Spleen (tissue), 11 donors: ENCODE measurements at regions not wholly inside any gene's neighbourhood (a gene's known extent, or its start where the extent isn't known, plus 50 kb on each side); places are given as distances from the start of the nearest gene placed in this dataset.

ENCODE experiments used
- DNase-seq: peaks from one replicate; pipeline ENCODE4 v3.0.0-alpha.2; 2020
- H3K27ac ChIP-seq, 8 donors: fragments of 200-600 bp; sonication (generic) in 7 of 8; 1 replicate in 4 of 8; 2 replicates in 4 of 8; pipeline versions ENCODE4 v1.5.0 to v1.8.0; 2016 to 2021; ENCODE audit warnings: inconsistent platforms in 4 of 8, mild to moderate bottlenecking in 4 of 8, moderate library complexity in 1 of 8
- H3K27me3 ChIP-seq, 7 donors: fragments of 200-600 bp; sonication (generic) in 6 of 7; replicated peaks in 1 of 7; 1 replicate in 4 of 7; 2 replicates in 3 of 7; pipeline versions ENCODE4 v1.5.0 to v1.8.0; 2016 to 2021; ENCODE audit warnings: inconsistent platforms in 3 of 7, mild to moderate bottlenecking in 1 of 7
- H3K36me3 ChIP-seq, 6 donors: fragments of 200-600 bp; sonication (generic) in 5 of 6; 1 replicate in 4 of 6; 2 replicates in 2 of 6; pipeline versions ENCODE4 v1.5.0 to v1.8.0; 2016 to 2021; ENCODE audit warnings: inconsistent platforms in 2 of 6
- H3K4me1 ChIP-seq, 6 donors: fragments of 200-600 bp; sonication (generic) in 5 of 6; 1 replicate in 3 of 6; 2 replicates in 3 of 6; pipeline versions ENCODE4 v1.5.0 to v1.8.0; 2016 to 2021; ENCODE audit warnings: inconsistent platforms in 3 of 6
- H3K4me3 ChIP-seq, 8 donors: fragments of 200-600 bp; sonication (generic) in 7 of 8; 1 replicate in 4 of 8; 2 replicates in 4 of 8; pipeline versions ENCODE4 v1.5.0 to v1.8.0; 2016 to 2021; ENCODE audit warnings: inconsistent platforms in 4 of 8, mild to moderate bottlenecking in 4 of 8, moderate library complexity in 2 of 8
- H3K9me3 ChIP-seq, 8 donors: fragments of 200-600 bp; sonication (generic) in 7 of 8; 1 replicate in 4 of 8; 2 replicates in 4 of 8; pipeline versions ENCODE4 v1.5.0 to v1.8.0; 2016 to 2021; ENCODE audit warnings: inconsistent platforms in 4 of 8
- CTCF ChIP-seq, 11 experiments: fragments of 200-600 bp in 7 of 11; fragments of 450-650 bp in 4 of 11; sonication (generic) in 4 of 11; IDR thresholded peaks in 8 of 11; conservative IDR thresholded peaks in 3 of 11; 1 replicate in 7 of 11; 2 replicates in 4 of 11; pipeline versions ENCODE4 v1.4.0 to v1.8.0; 2016 to 2021; ENCODE audit warnings: antibody characterized with exemption in 11 of 11, inconsistent platforms in 4 of 11, mild to moderate bottlenecking in 1 of 11
- POLR2A ChIP-seq, 3 donors: fragments of 450-650 bp; IDR thresholded peaks; one replicate each; pipeline ENCODE4 v1.5.1; 2017; ENCODE audit warnings: antibody characterized with exemption in 3 of 3, mild to moderate bottlenecking in 1 of 3
- POLR2AphosphoS5 ChIP-seq, 3 donors: sonication (generic); formaldehyde crosslinking; IDR thresholded peaks; one replicate each; pipeline ENCODE4 v1.5.1; 2017; ENCODE audit warnings: antibody characterized with exemption in 3 of 3
- WGBS, 5 donors: extraction: QIAGEN DNeasy Blood & Tissue Kit in 3 of 5; methylation state at CpG; one replicate each; pipeline versions ENCODE4 v1.1.5 to v1.1.7; 2013 to 2018; 5-methylcytosine and 5-hydroxymethylcytosine counted together
- intact Hi-C: fragments of 100-400 bp; cut with DNase I; formaldehyde crosslinking; loops from one replicate; pipeline ENCODE4 v1.15.0; 2023; ENCODE audit warnings: low total_unique reads
- donor health status: healthy with polysubstance abuse.
- donor health status: DM: no; HTN: no; CAD: no; lungs with moderate emphysema.
- donor health status: DM: no; HTN: no; CAD: no.
- donor health status: Bipolar disorder and iron deficiency.
- donor health status: healthy.
- donor health status: DM: no; HTN: no; CAD: no.
- donor health status: DM: yes; HTN: yes; CAD: no.

GRCh38 chr2:64731746-64732145 lies 78.0 kb upstream of the SERTAD2 start:
- Histone ChIP-seq H3K36me3 (no peaks in the 10 kb centered on the region), H3K9me3 (no peaks in the 10 kb centered on the region), H3K4me1 (peaks cover 31 to 55% (median 47%) of the 10 kb centered on the region in 6 donors), H3K4me3 (no peak overlapping the region), H3K27ac (peak overlapping the region; percentile 86 to 93 (median 89)), H3K27me3 (no peaks in the 10 kb centered on the region)
- TF ChIP-seq POLR2AphosphoS5 (IDR thresholded peaks at IDR 0.05) = peak in 1 of 3 donors; percentile 72
- TF ChIP-seq POLR2A (IDR thresholded peaks at IDR 0.05) = no peak
- TF ChIP-seq CTCF (IDR thresholded peaks at IDR 0.05 in 8 of 11, conservative IDR thresholded peaks at IDR 0.05 in 3 of 11) = no peak
- no peak for DNase-seq
- intact Hi-C loops = no loop called here
- WGBS, 5 donors = 31 to 60% (median 38%) methylated on average over 5 of the region's 5 CpGs

GRCh38 chr2:64732146-64732545 lies 78.4 kb upstream of the SERTAD2 start:
- intact Hi-C loops = no loop called here
- no peaks in the 10 kb centered on the region for H3K36me3 ChIP-seq
- H3K27ac ChIP-seq = peak overlapping the region; percentile 86 to 93 (median 89)
- H3K4me1 ChIP-seq = peaks cover 28 to 52% (median 43%) of the 10 kb centered on the region in 6 donors
- WGBS, 5 donors = 80 to 86% (median 83%) methylated on average over 4 of the region's 4 CpGs
- no peak overlapping the region for H3K4me3 ChIP-seq
- no peak for TF ChIP-seq POLR2A (IDR thresholded peaks at IDR 0.05)
- no peak for TF ChIP-seq CTCF (IDR thresholded peaks at IDR 0.05 in 8 of 11, conservative IDR thresholded peaks at IDR 0.05 in 3 of 11)
- TF ChIP-seq POLR2AphosphoS5 (IDR thresholded peaks at IDR 0.05) = no peak
- no peaks in the 10 kb centered on the region for H3K27me3 ChIP-seq
- no peaks in the 10 kb centered on the region for H3K9me3 ChIP-seq
- DNase-seq = no peak

GRCh38 chr2:64735504-64735903 lies 81.8 kb upstream of the SERTAD2 start:
- WGBS, 5 donors = 64 to 90% (median 85%) methylated on average over 2 of the region's 2 CpGs
- no peak for TF ChIP-seq POLR2A (IDR thresholded peaks at IDR 0.05)
- no peak for TF ChIP-seq CTCF (IDR thresholded peaks at IDR 0.05 in 8 of 11, conservative IDR thresholded peaks at IDR 0.05 in 3 of 11)
- TF ChIP-seq POLR2AphosphoS5 (IDR thresholded peaks at IDR 0.05) = no peak
- no peaks in the 10 kb centered on the region for H3K27me3 ChIP-seq
- no peaks in the 10 kb centered on the region for H3K36me3 ChIP-seq
- H3K4me3 ChIP-seq = no peak overlapping the region
- no peak overlapping the region for H3K27ac ChIP-seq
- H3K9me3 ChIP-seq = no peaks in the 10 kb centered on the region
- peaks cover 5 to 32% (median 16%) of the 10 kb centered on the region in 6 donors for H3K4me1 ChIP-seq
- DNase-seq = no peak
- intact Hi-C loops = no loop called here

- no peak overlapping the region for H3K4me3 ChIP-seq
- H3K9me3 ChIP-seq = no peaks in the 10 kb centered on the region
- H3K36me3 ChIP-seq = no peaks in the 10 kb centered on the region
- H3K27ac ChIP-seq = no peak overlapping the region
- DNase-seq = no peak
- no peaks in the 10 kb centered on the region for H3K27me3 ChIP-seq
- intact Hi-C loops = no loop called here
- TF ChIP-seq POLR2A (IDR thresholded peaks at IDR 0.05) = no peak
- H3K4me1 ChIP-seq = peaks cover 0 to 12% (median 0%) of the 10 kb centered on the region in 6 donors
Measured at GRCh38 chr2:64737547-64737946, 83.8 kb upstream of the SERTAD2 start.

GRCh38 chr2:64738026-64738425 lies 84.3 kb upstream of the SERTAD2 start:
- Histone ChIP-seq H3K27me3 (no peaks in the 10 kb centered on the region), H3K4me3 (no peak overlapping the region), H3K9me3 (no peaks in the 10 kb centered on the region), H3K36me3 (no peaks in the 10 kb centered on the region), H3K27ac (no peak overlapping the region), H3K4me1 (peaks cover 0 to 8% (median 0%) of the 10 kb centered on the region in 6 donors)
- DNase-seq = no peak
- TF ChIP-seq POLR2A (IDR thresholded peaks at IDR 0.05) (no peak), POLR2AphosphoS5 (IDR thresholded peaks at IDR 0.05) (no peak), CTCF (IDR thresholded peaks at IDR 0.05 in 8 of 11, conservative IDR thresholded peaks at IDR 0.05 in 3 of 11) (no peak)
- intact Hi-C loops = no loop called here
- WGBS, 5 donors = 79 to 95% (median 91%) methylated on average over 1 of the region's 1 CpG
